Lower leg skin (tissue), 4 donors: ENCODE measurements at regions not wholly inside any gene's neighbourhood (a gene's known extent, or its start where the extent isn't known, plus 50 kb on each side); places are given as distances from the start of the nearest gene placed in this dataset.

Experiments used
- DNase-seq, 2 donors: peaks; one replicate each; pipeline ENCODE4 v3.0.0-alpha.2; 2019; ENCODE audit warnings: low spot score in 2 of 2
- H3K4me3 ChIP-seq: fragments of 200-600 bp; sonication (generic); 2 replicates; pipeline ENCODE4 v1.5.1; 2017; ENCODE audit warnings: mild to moderate bottlenecking, low read depth; ENCODE audit not compliant: poor library complexity, severe bottlenecking
- POLR2A ChIP-seq, 2 donors: fragments of 450-650 bp; IDR thresholded peaks; one replicate each; pipeline ENCODE4 v1.6.1; 2016 to 2017; ENCODE audit warnings: antibody characterized with exemption in 2 of 2, mild to moderate bottlenecking in 1 of 2, moderate library complexity in 1 of 2
- WGBS, 2 donors: methylation state at CpG; one replicate each; pipeline ENCODE4 v1.1.5; 2018; 5-methylcytosine and 5-hydroxymethylcytosine counted together
- intact Hi-C: fragments of 100-400 bp; cut with DNase I; formaldehyde crosslinking; loops from one replicate; pipeline ENCODE4 v1.15.0; 2023; ENCODE audit warnings: low total_unique reads
- TF ChIP-seq, protein P1 (sequence below), 3 donors: fragments of 450-650 bp; IDR thresholded peaks; one replicate each; pipeline ENCODE4 v1.5.1; 2016; ENCODE audit warnings: antibody characterized with exemption in 3 of 3, mild to moderate bottlenecking in 3 of 3, moderate library complexity in 2 of 3

DNA sequence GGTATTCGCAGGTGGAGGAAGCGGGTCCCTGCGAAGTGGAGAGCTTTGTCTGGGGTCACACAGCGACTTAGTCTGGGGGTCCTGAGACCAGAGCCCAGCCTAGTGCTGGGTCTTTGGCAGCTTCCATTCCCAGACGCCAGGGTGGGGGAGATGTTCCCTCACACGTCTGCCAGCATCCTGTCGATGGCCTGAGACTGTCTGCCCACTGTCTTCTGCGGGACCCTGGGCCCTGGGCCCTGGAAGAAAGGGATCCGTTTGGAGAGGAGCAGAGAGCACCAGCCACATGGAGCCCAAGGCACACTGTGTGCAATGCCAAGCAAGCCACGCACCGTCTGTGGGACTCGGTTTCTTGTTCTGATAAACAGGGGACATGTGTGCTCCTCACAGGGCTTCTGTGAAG, 197.2 kb downstream of the KIF26A start:
- no peak overlapping the region for H3K4me3 ChIP-seq
- intact Hi-C loops = no loop called here
- DNase-seq = no peak
- no peak for TF ChIP-seq POLR2A (IDR thresholded peaks at IDR 0.05)
- TF ChIP-seq, protein P1, sequence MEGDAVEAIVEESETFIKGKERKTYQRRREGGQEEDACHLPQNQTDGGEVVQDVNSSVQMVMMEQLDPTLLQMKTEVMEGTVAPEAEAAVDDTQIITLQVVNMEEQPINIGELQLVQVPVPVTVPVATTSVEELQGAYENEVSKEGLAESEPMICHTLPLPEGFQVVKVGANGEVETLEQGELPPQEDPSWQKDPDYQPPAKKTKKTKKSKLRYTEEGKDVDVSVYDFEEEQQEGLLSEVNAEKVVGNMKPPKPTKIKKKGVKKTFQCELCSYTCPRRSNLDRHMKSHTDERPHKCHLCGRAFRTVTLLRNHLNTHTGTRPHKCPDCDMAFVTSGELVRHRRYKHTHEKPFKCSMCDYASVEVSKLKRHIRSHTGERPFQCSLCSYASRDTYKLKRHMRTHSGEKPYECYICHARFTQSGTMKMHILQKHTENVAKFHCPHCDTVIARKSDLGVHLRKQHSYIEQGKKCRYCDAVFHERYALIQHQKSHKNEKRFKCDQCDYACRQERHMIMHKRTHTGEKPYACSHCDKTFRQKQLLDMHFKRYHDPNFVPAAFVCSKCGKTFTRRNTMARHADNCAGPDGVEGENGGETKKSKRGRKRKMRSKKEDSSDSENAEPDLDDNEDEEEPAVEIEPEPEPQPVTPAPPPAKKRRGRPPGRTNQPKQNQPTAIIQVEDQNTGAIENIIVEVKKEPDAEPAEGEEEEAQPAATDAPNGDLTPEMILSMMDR (IDR thresholded peaks at IDR 0.05) = no peak
- 86 to 89% methylated on average over 12 of the region's 12 CpGs for WGBS, 2 donors

DNA sequence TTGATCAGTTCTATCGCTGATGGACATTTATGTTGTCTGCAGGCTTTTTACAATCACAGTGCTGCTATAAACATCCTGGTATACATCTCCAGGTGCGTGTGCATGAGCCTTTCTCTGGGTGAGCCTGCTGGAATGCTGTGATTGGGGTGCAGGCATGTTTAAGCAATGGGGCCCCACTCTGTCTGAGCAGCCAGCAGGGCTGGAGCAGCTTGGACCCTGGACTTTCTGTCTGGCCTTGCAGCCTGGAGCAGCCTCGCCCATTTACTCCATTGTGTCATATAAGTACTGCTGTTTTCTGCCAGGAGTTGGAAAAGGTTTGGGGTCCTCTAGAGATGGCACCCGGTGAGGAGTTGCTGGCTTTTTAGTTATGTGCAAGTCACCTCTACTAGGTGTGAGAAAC, 199.0 kb downstream of the KIF26A start:
- peak in 1 of 2 donors; percentile 60 for DNase-seq
- no peak overlapping the region for H3K4me3 ChIP-seq
- 80 to 83% methylated on average over 4 of the region's 4 CpGs for WGBS, 2 donors
- TF ChIP-seq POLR2A (IDR thresholded peaks at IDR 0.05) = no peak
- TF ChIP-seq, protein P1 (IDR thresholded peaks at IDR 0.05) = no peak
- intact Hi-C loops = no loop called here

DNA sequence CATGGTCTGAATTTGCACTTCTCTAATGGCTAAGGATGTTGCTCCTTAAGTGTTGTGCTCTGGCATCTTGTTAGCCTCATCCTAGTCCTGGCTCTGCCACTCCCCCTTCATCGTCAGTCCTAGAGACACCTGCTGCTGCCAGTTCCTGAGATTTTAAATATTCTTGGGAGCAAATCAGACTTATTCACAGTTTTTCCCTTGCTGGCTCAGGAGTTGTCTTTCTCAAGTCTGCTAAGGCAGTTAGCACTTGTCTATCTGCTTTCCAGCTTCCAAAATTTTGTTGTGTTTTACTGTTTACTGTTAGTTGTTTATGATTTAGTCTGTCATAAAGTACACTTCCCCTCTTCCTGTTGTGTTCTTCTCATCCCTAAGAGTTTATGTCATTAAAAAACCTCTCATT, 201.0 kb downstream of the KIF26A start:
- TF ChIP-seq, protein P1 (IDR thresholded peaks at IDR 0.05) = no peak
- no peak for TF ChIP-seq POLR2A (IDR thresholded peaks at IDR 0.05)
- peak in 1 of 2 donors; percentile 4 for DNase-seq
- intact Hi-C loops = no loop called here
- no peak overlapping the region for H3K4me3 ChIP-seq
- 54 to 64% methylated on average over 1 of the region's 1 CpG for WGBS, 2 donors

DNA sequence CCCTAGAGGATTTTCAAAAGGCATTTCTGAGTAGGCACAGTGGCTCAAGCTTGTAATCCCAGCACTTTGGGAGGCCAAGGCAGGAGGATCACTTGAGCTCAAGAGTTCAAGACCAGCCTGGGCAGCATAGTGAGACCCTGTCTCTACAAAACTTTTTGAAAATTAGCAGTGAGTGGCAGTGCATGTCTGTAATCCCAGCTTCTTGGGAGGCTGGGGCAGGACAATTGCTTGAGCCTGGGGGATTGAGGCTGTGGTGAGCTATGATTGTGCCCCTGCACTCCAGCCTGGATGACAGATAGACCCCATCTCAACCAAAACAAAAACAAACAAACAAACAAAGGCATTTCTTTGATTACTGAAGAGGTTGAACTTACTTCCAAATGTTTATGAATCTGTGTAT, 201.4 kb downstream of the KIF26A start:
- DNase-seq = peak in 1 of 2 donors; percentile 17
- no peak overlapping the region for H3K4me3 ChIP-seq
- intact Hi-C loops = no loop called here
- no peak for TF ChIP-seq POLR2A (IDR thresholded peaks at IDR 0.05)
- TF ChIP-seq, protein P1 (IDR thresholded peaks at IDR 0.05) = no peak

DNA sequence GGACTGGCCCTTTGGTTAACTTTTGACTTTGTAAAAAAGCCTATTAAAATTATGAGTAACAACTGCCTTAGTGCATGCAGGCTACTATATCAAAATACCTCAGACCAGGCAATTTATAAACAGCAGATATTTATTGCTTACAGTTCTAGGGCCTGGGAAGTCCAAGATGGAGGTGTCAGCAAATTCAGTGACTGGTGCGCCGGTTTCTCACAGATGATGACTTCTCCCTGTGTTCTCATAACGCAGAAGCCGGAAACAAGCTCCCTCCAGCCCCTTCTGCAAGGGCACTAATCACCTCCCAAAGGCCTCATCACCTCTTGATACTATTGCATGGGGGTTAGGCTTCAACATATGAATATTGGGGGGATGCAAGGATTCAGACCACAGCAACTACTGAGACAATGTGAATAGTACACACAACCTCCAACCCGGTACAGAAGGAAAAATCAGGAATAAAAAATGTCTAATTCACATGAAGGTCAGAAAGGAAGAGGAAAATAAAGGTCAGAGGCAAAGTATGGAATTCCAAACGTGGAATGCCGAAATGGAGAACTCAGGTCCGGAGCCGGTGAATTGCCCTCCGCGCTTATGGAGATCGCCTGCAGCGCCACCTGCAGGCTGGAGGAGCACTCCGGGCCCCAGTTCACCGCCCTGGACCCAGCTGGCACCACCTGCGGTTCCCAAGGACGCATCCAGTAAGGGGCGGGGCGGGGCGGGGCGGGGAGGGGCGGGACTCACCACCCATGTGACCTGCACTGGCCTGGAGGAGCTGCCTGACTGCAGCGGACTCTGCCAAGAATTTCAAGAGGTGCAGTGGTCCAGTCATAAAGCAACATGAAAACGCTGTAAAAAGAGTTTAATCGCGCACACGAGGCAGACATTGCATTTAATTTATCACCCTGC, 203.4 kb downstream of the KIF26A start:
- WGBS, 2 donors = 47 to 48% methylated on average over 20 to 27 of the region's 27 CpGs
- peak in 1 of 2 donors; percentile 79 for DNase-seq
- TF ChIP-seq, protein P1 (IDR thresholded peaks at IDR 0.05) = no peak
- no peak for TF ChIP-seq POLR2A (IDR thresholded peaks at IDR 0.05)
- intact Hi-C loops = no loop called here
- no peak overlapping the region for H3K4me3 ChIP-seq
